GM21786 (cell line): ENCODE measurements at regions not wholly inside any gene's neighbourhood (a gene's known extent, or its start where the extent isn't known, plus 50 kb on each side); places are given as distances from the start of the nearest gene placed in this dataset.
"Not testable (repeated sequence)": the region's sequence is repeated elsewhere in the genome, so short reads cannot be mapped to it uniquely, and the experiment has no call there.

ENCODE experiments used
- ATAC-seq: cut with Tn5 transposase; IDR thresholded peaks from one replicate; pipeline ENCODE4 v1.9.1; 2021; ENCODE audit not compliant: unreplicated experiment

GRCh38 chr20:12718619-12719018, 290.2 kb upstream of the SPTLC3 start:
- ATAC-seq: no peak

DNA sequence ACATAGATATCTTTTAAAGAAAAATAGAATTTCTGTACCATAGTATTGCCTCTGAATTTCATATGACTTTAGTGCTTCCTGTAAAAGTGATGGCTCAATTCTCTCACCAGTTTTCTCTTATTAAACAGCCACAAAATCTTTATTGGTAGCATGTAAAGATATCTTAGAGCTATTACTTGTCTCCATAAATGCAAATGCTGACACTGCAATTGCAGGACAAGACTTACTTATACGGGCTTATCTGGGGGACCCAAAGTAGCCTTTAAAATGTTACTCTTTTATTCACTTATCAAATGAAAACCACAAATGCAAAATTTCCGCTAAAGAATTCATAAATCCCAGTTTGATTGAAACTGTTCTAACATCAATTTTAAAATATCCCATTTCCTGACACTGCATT, 287.1 kb upstream of the SPTLC3 start:
- no peak for ATAC-seq

DNA sequence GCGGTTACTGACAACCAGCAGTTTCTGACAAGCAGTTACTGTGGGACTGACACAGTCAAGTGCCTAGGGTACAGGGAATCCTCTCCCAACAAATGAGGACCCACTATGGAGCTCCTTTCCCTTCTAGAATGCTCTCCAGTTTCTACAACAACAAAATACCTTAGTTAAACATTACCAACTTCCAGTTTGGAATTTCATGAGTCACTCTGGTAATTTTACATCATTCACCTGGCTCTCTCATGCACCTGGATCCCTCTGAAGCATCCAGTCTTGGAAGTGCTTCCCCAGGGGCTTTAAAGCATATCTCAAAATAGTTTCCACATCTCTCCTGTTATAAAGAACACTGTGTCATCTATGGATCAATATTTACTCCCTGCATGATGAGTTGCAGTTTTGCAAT, 286.7 kb upstream of the SPTLC3 start:
- no peak for ATAC-seq

DNA sequence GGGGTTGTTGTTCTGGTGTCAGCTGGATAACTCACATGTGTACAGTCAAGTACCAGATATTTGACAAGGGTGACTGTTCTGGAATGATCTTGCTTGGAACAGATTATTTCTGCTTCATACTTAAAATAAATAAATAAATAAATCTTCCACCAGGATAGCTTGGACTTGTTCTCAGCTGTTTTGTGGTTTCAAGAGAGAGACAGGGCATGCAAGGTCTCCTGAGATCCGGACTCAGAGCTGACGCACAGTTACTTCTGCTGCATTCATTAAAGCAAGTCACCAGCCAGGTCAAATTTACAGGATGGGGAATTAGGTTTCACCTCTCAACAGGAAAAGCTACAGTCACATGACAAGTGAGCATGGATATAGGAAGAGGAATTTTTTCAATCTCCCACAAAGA, 285.0 kb upstream of the SPTLC3 start:
- ATAC-seq: no peak

DNA sequence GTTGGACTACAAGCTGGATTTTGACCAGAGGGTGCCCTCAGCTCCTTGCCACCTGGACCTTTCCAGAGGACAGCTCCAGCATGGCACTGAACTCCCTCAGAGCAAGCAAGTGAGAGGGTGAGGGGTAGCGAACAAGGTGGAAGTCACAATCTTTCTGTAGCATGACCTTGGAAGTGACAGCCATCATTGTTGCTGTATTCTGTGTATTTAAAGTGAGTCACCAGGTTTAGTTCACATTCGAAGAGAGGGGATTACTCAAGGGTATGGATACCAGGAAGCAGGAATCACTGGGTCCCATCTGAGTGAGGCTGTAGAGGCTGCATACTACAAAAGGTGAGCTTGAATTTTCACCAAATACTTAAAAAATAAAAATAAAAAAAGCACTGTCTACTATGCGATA, 280.0 kb upstream of the SPTLC3 start:
- no peak for ATAC-seq

GRCh38 chr20:12729326-12729725, 279.4 kb upstream of the SPTLC3 start:
- ATAC-seq: no peak

DNA sequence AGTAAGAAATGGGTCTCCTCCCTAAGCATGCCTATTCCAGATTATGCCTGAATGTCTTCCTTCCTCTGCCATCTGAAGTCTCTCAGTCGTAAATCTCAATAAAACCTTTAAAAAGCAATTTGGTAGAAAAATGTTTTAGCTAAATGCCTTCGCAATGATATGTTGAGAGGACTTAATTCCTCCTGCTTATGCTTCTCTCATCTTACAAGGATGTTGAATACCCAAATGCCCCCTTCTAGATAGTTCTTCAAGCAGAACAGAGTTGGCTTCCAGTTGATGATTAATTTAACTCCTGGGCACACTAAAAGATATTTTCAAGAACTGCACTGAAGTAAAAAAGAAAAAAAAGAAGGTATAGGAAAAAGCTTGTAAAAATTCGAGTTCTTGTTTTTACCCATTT, 275.0 kb upstream of the SPTLC3 start:
- no peak for ATAC-seq

DNA sequence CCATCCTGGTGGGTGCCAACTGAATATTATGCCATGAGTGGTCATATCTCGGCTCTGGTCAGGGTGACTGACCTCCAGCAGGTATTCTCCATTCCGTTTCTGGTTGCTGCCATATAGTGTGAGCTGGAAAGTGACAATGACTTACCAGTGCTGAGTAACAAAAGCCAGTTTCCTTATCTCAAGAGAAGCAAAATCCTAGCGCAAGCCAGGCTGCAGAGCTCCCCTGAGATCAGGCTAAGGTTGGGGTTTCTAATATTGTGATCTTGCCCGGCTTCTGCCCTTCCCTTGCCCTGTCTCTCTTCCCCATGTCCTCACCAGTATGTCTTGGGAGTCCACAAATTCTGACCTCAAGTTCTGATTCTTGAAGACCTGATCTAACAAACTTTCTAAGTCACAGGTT, 271.3 kb upstream of the SPTLC3 start:
- no peak for ATAC-seq

GRCh38 chr20:12737900-12738299, 270.9 kb upstream of the SPTLC3 start:
- ATAC-seq: no peak

GRCh38 chr20:12740647-12741046, 268.1 kb upstream of the SPTLC3 start:
- no peak for ATAC-seq

DNA sequence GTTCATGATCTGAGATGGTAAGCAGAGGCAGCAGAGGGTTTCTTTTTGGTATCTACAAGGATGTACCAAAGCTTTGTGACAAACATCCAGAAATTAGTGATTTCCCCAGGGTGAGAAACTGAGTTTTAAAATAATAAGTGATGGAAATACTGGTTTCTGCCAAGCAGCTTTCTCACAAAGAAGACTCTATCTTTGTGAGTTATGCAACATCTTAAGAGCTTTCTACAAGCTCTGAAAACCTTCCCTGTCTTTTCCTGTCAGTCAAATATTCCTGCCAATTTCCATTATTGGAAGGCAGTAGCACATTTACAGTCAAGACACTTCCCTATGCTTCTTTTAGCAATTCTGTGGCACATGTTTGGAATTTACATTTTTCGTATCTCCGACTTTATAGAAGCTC, 264.7 kb upstream of the SPTLC3 start:
- no peak for ATAC-seq

- no peak for ATAC-seq
Observed at GRCh38 chr20:12748359-12748994, 260.3 kb upstream of the SPTLC3 start.

DNA sequence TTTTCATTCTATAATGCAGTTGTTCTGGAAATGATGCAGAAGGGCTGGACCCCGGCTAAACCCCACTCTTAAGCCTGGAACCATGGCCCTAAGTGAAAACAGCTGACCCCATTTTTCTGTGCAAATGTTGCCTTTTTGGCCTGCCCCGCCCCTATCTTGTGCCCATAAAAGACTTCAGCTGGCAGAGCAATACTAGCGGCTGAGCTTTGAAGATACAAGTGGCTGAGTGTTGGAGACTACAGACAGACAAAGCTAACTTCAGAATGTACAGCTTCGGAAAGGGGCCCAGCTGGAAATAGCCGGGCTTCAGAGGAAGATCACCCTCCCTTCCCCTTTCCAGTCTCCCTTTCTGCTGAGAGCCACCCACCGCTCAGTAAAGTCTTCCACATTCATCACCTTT, 258.6 kb upstream of the SPTLC3 start:
- ATAC-seq: no peak

GRCh38 chr20:12752900-12753693, 255.7 kb upstream of the SPTLC3 start:
- not testable (repeated sequence) for ATAC-seq

DNA sequence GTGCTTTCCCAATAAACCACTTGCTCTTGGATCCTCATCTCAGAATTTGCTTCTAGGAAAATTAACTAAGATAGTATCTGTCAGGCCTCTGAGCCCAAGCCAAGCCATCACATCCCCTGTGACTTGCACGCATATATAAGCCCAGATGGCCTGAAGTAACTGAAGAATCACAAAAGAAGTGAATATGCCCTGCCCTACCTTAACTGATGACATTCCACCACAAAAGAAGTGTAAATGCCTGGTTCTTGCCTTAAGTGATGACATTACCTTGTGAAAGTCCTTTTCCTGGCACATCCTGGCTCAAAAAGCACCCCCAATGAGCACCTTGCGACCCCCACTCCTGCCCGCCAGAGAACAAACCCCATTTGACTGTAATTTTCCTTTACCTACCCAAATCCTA, 255.0 kb upstream of the SPTLC3 start:
- not testable (repeated sequence) for ATAC-seq

DNA sequence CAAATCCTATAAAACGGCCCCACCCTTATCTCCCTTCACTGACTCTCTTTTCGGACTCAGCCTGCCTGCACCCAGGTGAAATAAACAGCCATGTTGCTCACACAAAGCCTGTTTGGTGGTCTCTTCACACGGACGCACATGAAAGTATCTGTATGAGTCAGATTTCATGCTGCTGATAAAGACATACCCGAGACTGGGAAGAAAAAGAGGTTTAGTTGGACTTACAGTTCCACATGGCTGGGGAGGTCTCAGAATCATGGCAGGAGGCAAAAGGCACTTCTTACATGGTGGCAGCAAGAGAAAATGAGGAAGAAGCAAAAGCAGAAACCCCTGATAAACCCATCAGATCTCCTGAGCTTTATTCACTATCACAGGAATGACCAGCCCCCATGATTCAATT, 249.3 kb upstream of the SPTLC3 start:
- ATAC-seq: not testable (repeated sequence)

GRCh38 chr20:12762725-12763124, 246.0 kb upstream of the SPTLC3 start:
- no peak for ATAC-seq

DNA sequence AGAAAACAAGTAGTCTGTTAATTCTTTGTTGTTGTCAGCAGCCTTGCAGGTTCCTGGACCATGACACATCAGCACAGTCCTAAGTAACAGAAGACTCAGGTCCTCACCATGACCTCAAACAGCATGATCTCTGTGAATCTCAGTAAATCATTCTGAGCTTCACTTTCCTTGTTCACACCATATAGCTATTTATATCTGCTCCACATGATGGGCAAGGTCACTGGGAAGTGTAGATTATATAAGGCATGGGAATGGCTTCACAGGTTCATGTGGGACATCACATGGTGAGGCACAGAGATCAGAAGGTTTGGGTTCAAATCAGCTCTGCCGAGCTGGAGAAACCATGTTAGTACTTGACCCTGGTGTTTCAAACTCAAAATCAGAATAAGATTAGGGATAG, 245.4 kb upstream of the SPTLC3 start:
- no peak for ATAC-seq

DNA sequence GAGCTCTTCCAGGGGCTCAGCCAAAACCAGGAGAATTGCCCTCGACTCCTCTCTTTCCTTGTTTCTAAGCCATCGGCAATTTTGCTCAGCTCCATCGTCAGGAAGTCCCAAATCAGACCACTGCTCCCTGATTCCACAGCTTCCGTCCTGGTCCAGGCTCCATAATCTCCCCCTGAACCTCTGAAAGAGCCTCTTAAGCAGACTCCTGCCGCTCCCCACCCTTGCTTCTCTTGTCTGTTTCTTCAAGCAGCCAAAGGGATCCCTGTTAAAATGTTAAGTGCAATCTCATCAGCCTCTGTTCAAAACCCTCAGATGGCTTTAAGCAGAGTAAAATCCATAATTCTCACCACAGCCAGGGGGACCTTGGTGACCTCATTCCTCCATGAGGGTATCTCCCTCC, 244.7 kb upstream of the SPTLC3 start:
- no peak for ATAC-seq

DNA sequence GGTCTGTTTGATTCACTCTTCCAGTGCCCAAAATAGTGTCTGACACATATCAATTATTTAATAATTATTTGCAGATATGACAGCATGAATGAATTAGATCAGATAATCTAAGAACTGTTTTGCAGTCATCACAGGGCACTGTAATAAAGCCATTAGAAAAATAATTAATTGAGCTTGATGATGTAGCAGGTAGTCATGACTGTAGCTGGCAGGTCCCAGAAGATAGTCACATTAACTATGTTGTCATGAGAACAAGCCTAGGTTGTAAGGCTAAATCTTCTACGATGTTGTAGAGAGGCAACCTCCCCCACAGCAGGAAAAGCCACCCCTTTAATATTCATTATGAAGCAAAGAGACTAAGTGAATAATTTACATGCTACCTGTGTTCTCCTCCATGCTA, 243.9 kb upstream of the SPTLC3 start:
- ATAC-seq: no peak

DNA sequence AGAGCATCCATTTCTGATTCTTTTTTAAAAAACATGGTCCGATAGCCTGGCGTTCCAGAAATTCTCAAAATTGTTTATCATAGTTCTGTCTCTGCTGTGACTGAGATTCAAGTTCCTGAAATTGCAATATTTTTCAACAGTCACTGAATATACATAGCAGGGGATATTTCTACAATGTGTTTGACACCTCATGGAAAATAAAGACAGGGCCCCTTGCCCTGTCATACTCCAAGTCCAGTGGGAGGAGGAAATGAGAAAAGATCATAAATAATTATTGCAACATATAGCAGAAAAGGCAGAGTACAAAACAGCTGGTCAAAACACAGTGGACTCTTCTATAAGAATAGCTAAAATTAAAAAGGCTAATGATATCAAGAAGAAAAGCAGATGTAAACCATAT, 234.8 kb upstream of the SPTLC3 start:
- ATAC-seq: no peak

DNA sequence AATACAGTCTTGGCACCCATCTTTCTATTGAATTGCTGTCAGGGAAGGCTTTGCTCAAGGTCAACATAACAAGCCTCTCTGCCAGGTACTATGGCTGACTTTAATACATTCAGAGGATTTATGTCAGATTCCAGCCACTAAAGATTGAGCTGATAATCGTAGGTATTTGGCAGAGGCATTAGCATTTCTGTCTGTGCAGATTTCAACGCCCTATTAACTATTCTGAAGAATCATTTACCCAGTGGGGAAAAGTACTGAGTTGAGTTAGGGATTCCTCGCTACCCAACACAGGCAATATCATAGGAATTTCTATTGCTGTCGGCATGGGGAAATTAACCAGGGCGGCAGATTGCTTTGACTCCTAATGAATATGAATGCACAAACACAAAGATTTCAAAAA, 233.7 kb upstream of the SPTLC3 start:
- no peak for ATAC-seq

GRCh38 chr20:12777016-12777415, 231.8 kb upstream of the SPTLC3 start:
- no peak for ATAC-seq
